GM21529 (cell line): ENCODE measurements at regions not wholly inside any gene's neighbourhood (a gene's known extent, or its start where the extent isn't known, plus 50 kb on each side); places are given as distances from the start of the nearest gene placed in this dataset.
"Not testable (repeated sequence)": the region's sequence is repeated elsewhere in the genome, so short reads cannot be mapped to it uniquely, and the experiment has no call there.

Experiments
- ATAC-seq: cut with Tn5 transposase; IDR thresholded peaks from one replicate; pipeline ENCODE4 v1.9.1; 2021; ENCODE audit not compliant: unreplicated experiment

GRCh38 chr4:15336410-15337167, 91.2 kb upstream of the C1QTNF7 start:
- no peak for ATAC-seq

GRCh38 chr4:15337168-15337657, 90.6 kb upstream of the C1QTNF7 start:
- not testable (repeated sequence) for ATAC-seq

GRCh38 chr4:15339737-15340136, 88.1 kb upstream of the C1QTNF7 start:
- no peak for ATAC-seq

GRCh38 chr4:15340332-15340731, 87.5 kb upstream of the C1QTNF7 start:
- no peak for ATAC-seq

GRCh38 chr4:15340902-15341732, 86.7 kb upstream of the C1QTNF7 start:
- ATAC-seq = no peak

GRCh38 chr4:15341733-15342300, 86.0 kb upstream of the C1QTNF7 start:
- ATAC-seq = no peak

GRCh38 chr4:15343000-15343399, 84.8 kb upstream of the C1QTNF7 start:
- ATAC-seq = no peak

GRCh38 chr4:15343581-15343980, 84.3 kb upstream of the C1QTNF7 start:
- no peak for ATAC-seq

- no peak for ATAC-seq
Measured at GRCh38 chr4:15344041-15344440, 83.8 kb upstream of the C1QTNF7 start.

- ATAC-seq = no peak
Measured at GRCh38 chr4:15345134-15345533, 82.7 kb upstream of the C1QTNF7 start.

GRCh38 chr4:15348236-15348635, 79.6 kb upstream of the C1QTNF7 start:
- ATAC-seq = no peak

- no peak for ATAC-seq
Measured at GRCh38 chr4:15348695-15349094, 79.1 kb upstream of the C1QTNF7 start.

GRCh38 chr4:15349531-15349935, 78.3 kb upstream of the C1QTNF7 start:
- ATAC-seq = no peak

- ATAC-seq = no peak
Measured at GRCh38 chr4:15349965-15350364, 77.9 kb upstream of the C1QTNF7 start.

GRCh38 chr4:15352524-15352923, 75.3 kb upstream of the C1QTNF7 start:
- no peak for ATAC-seq

GRCh38 chr4:15353207-15353606, 74.6 kb upstream of the C1QTNF7 start:
- no peak for ATAC-seq

GRCh38 chr4:15354371-15355297, 73.2 kb upstream of the C1QTNF7 start:
- ATAC-seq = no peak

- no peak for ATAC-seq
Measured at GRCh38 chr4:15361529-15361928, 66.3 kb upstream of the C1QTNF7 start.

GRCh38 chr4:15362541-15362940, 65.3 kb upstream of the C1QTNF7 start:
- no peak for ATAC-seq

- ATAC-seq = no peak
Measured at GRCh38 chr4:15364183-15364582, 63.6 kb upstream of the C1QTNF7 start.

- ATAC-seq = no peak
Measured at GRCh38 chr4:15365641-15366040, 62.2 kb upstream of the C1QTNF7 start.
